ENCODE measurements at regions not wholly inside any gene's neighbourhood (a gene's known extent, or its start where the extent isn't known, plus 50 kb on each side); places are given as distances from the start of the nearest gene placed in this dataset.
A peak's percentile ranks its signal among the peaks of the same experiment; 100 is the strongest.

- no peak overlapping the region for H3K4me3 ChIP-seq (ENCODE audit: low read depth, low read length)
- TF ChIP-seq CTCF (conservative IDR thresholded peaks at IDR 0.05; ENCODE audit: low read depth, low read length) = no peak
- no peak for DNase-seq (ENCODE audit: low read depth)
Observed at GRCh38 chr17:77327566-77328464, 187.0 kb downstream of the SEC14L1 start.

DNA sequence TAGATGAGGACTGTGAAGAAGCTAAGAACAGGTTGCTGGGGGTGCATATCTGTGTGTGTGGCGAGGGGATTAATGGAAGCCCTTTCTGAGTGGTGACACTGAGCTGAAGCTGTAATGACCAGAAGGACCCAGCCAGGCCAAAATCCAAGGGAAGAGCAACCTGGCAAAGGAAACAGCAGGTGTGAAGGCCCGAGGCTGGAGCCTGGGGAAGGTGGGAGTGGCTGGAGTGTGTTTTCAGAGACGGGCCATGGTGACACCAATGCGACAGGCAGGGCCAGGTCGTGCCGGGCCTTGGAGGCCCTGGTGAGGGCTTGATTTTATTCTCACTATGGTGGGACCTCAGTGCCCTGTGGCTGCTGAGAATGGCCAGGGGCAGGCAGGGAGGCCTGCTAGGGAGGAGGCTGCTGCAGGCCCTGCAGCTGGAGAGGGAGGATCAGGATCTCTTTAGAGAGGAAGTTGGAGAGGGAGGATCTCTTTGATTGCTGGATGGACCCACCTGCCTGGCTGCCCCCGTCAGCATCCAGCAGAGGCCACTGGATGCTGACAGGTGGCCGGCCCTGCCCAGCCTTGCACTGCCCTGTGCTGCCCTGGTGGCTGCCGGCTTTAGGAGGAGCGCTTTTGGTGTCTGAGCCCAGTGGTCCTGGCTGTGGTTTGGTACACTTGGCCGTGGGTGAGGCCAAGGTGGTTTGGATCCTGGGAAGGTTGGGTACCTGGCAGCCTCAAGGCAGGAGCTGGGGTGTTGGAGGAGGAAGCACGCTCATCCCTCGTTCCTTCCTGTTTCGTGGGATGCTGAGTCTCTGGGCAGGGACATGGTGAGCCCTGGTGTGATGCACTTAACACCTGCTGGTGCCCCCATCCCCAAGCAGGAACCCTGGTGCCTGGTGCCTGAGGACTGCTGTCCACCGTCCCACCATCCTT is 188.3 kb downstream of the SEC14L1 start:
- no peak for TF ChIP-seq CTCF (conservative IDR thresholded peaks at IDR 0.05; ENCODE audit: low read depth, low read length)
- no peak overlapping the region for H3K4me3 ChIP-seq (ENCODE audit: low read depth, low read length)
- DNase-seq (ENCODE audit: low read depth) = no peak

- TF ChIP-seq CTCF (conservative IDR thresholded peaks at IDR 0.05; ENCODE audit: low read depth, low read length) = no peak
- no peak overlapping the region for H3K4me3 ChIP-seq (ENCODE audit: low read depth, low read length)
- no peak for DNase-seq (ENCODE audit: low read depth)
Observed at GRCh38 chr17:77329741-77330531, 189.2 kb downstream of the SEC14L1 start.

DNA sequence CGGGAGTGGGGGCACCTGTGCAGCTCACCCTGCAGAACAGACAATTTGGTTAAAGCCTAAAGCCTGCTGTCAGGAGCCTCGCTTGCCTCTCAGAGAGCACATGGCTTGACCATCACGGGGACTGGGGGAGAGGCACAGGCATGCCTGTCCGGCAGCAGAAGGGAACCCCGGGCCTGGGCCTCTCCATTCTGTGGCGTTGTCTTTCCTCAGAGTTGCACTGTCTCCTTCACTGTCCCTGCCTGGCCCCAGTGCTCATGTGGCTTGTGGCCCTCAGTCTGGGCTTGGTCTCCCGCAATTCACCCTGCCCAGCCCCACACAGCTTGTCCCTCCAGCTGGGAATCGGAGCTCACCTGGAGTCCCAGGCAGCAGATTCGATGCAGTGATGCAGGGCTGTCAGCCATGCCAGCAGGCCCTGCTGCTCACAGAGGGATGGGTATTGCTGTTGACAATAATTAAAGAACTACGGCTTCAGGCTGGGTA is 189.9 kb downstream of the SEC14L1 start:
- no peak for TF ChIP-seq CTCF (conservative IDR thresholded peaks at IDR 0.05; ENCODE audit: low read depth, low read length)
- DNase-seq (ENCODE audit: low read depth) = no peak
- no peak overlapping the region for H3K4me3 ChIP-seq (ENCODE audit: low read depth, low read length)

DNA sequence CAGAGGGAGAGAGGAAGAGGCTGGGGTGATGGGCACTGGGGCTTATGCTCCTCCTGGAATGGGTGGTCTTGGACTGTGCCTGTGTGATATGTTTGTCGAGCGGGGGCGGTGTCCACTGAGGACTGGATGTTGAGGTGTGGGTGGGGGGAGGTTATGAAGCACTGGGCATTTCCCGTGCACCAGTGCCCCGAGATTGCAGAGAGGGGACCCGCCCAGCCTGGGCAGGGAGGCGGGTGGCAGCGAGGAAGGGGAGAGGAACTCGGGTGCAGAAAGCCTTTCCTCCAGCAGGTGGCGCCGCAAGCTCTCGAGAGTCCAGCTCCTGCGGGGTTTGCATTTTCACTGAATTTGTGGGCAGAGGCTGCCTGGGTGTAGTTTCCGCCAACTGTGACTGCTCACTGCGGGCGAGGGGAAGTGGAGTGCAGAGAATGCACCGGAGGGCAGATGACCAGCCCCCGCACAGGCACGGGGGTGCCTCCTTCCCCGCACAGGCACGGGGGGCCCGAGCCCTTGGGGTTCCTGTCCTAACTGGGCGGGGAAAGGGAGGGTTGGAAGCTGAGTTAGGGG is 190.6 kb downstream of the SEC14L1 start:
- peak; percentile 94 for TF ChIP-seq CTCF (conservative IDR thresholded peaks at IDR 0.05; ENCODE audit: low read depth, low read length)
- H3K4me3 ChIP-seq (ENCODE audit: low read depth, low read length) = peak overlapping the region; percentile 39
- DNase-seq (ENCODE audit: low read depth) = peak; percentile 90
